Upper lobe of left lung (tissue), 4 donors: ENCODE measurements at regions not wholly inside any gene's neighbourhood (a gene's known extent, or its start where the extent isn't known, plus 50 kb on each side); places are given as distances from the start of the nearest gene placed in this dataset.
"Not testable (repeated sequence)": the region's sequence is repeated elsewhere in the genome, so short reads cannot be mapped to it uniquely, and the experiment has no call there.

Source experiments
- EP300 ChIP-seq, 4 donors: sonication (generic); formaldehyde crosslinking; IDR thresholded peaks; one replicate each; pipeline ENCODE4 v1.5.1; 2017; ENCODE audit warnings: antibody characterized with exemption in 4 of 4, control low read depth in 2 of 4
- POLR2AphosphoS5 ChIP-seq, 2 donors: sonication (generic); formaldehyde crosslinking; IDR thresholded peaks; one replicate each; pipeline ENCODE4 v1.5.1; 2017; ENCODE audit warnings: antibody characterized with exemption in 2 of 2

- TF ChIP-seq EP300, POLR2AphosphoS5 (IDR thresholded peaks at IDR 0.05): not testable (repeated sequence)
Measured at GRCh38 chr20:7803411-7804151, 136.7 kb downstream of the HAO1 start.
